IMR-90 (cell line): ENCODE measurements at regions not wholly inside any gene's neighbourhood (a gene's known extent, or its start where the extent isn't known, plus 50 kb on each side); places are given as distances from the start of the nearest gene placed in this dataset.

ENCODE experiments used
- ATAC-seq: fragments of 200-7000 bp; cut with Tn5 transposase; 2 replicates; pipeline ENCODE4 v1.9.1; 2020; ENCODE audit warnings: low read depth, mild to moderate bottlenecking, moderate library complexity
- BruUV-seq: library from RNA; stranded (reverse); fragments of 400-500 nt; replicated peaks from 2 replicates; lab custom pipeline; 2021; lab: Mats Ljungman, UMichigan
- CTCF ChIA-PET: fragments of 300-600 bp; formaldehyde crosslinking; extraction: SDS; loops from one replicate; lab custom pipeline; 2021; ENCODE audit warnings: antibody characterized with exemption; lab: Yijun Ruan, JAX
- POLR2A ChIA-PET: fragments of 300-600 bp; sonication (Branson Sonifier 250); formaldehyde crosslinking; loops from one replicate; lab custom pipeline; 2022; ENCODE audit warnings: antibody characterized with exemption; ENCODE audit not compliant: unreplicated experiment; lab: Charles Lee
- DNase-seq: peaks from one replicate; pipeline ENCODE4 v3.0.0; 2013
- H2AFZ ChIP-seq: replicated peaks from 2 replicates; pipeline ENCODE3; 2013; ENCODE audit warnings: low read length, mild to moderate bottlenecking; ENCODE audit not compliant: poor library complexity
- H2AK5ac ChIP-seq: 2 replicates; pipeline ENCODE4 v1.6.1; 2013; ENCODE audit warnings: low read depth, low read length, inconsistent platforms
- H2AK9ac ChIP-seq: replicated peaks from 2 replicates; pipeline ENCODE3; 2013; ENCODE audit warnings: mild to moderate bottlenecking, low read depth, low read length, moderate library complexity; ENCODE audit not compliant: poor library complexity
- H2BK120ac ChIP-seq: 2 replicates; pipeline ENCODE4 v1.6.1; 2013; ENCODE audit warnings: low read depth, low read length, inconsistent platforms
- H2BK15ac ChIP-seq: 3 replicates; pipeline ENCODE4 v1.6.1; 2013; ENCODE audit warnings: low read depth, low read length, inconsistent platforms
- H2BK20ac ChIP-seq: 2 replicates; pipeline ENCODE4 v1.6.1; 2013; ENCODE audit warnings: low read depth, mild to moderate bottlenecking, inconsistent platforms, low read length, moderate library complexity
- H2BK5ac ChIP-seq: 2 replicates; pipeline ENCODE4 v1.6.1; 2013; ENCODE audit warnings: mild to moderate bottlenecking, low read depth, low read length, inconsistent platforms; ENCODE audit not compliant: poor library complexity, severe bottlenecking
- H3K14ac ChIP-seq: replicated peaks from 2 replicates; pipeline ENCODE4 v1.6.1; 2013; ENCODE audit warnings: low read depth, low read length, inconsistent platforms
- H3K18ac ChIP-seq: 2 replicates; pipeline ENCODE4 v1.6.1; 2013; ENCODE audit warnings: low read depth, low read length, control low read depth
- H3K23ac ChIP-seq: 2 replicates; pipeline ENCODE4 v1.6.1; 2013; ENCODE audit warnings: low read depth, low read length, inconsistent platforms
- H3K27ac ChIP-seq: 2 replicates; pipeline ENCODE4 v1.5.1; 2013; ENCODE audit warnings: mild to moderate bottlenecking, control low read depth, low read length; ENCODE audit not compliant: insufficient read depth
- H3K27me3 ChIP-seq: 2 replicates; pipeline ENCODE4 v1.6.1; 2013; ENCODE audit warnings: low read length; ENCODE audit not compliant: control insufficient read depth, insufficient read depth
- H3K36me3 ChIP-seq: 2 replicates; pipeline ENCODE4 v1.6.1; 2013; ENCODE audit warnings: low read length, mixed read lengths; ENCODE audit not compliant: control insufficient read depth, insufficient read depth
- H3K4ac ChIP-seq: 2 replicates; pipeline ENCODE4 v1.6.1; 2013; ENCODE audit warnings: low read depth, low read length, inconsistent platforms
- H3K4me1 ChIP-seq: 2 replicates; pipeline ENCODE4 v1.6.1; 2013; ENCODE audit warnings: low read length, mixed read lengths; ENCODE audit not compliant: control insufficient read depth, insufficient read depth
- H3K4me2 ChIP-seq: 2 replicates; pipeline ENCODE4 v1.6.1; 2013; ENCODE audit warnings: low read depth, mild to moderate bottlenecking, control low read depth, low read length, moderate library complexity
- H3K4me3 ChIP-seq: 2 replicates; pipeline ENCODE4 v1.5.1; 2013; ENCODE audit warnings: low read depth, mild to moderate bottlenecking, control low read depth, low read length, moderate library complexity; ENCODE audit not compliant: insufficient read depth
- H3K56ac ChIP-seq: 2 replicates; pipeline ENCODE4 v1.6.1; 2013; ENCODE audit warnings: low read length, inconsistent platforms; ENCODE audit not compliant: insufficient read depth; ENCODE audit errors: extremely low read depth
- H3K79me1 ChIP-seq, 2 experiments: 2 replicates each; pipeline ENCODE4 v1.6.1; 2013; ENCODE audit warnings: low read length in 2 of 2, inconsistent platforms in 1 of 2, low read depth in 1 of 2
- H3K9ac ChIP-seq: 2 replicates; pipeline ENCODE4 v1.6.1; 2013; ENCODE audit warnings: low read depth, low read length, control low read depth
- H3K9me1 ChIP-seq: 2 replicates; pipeline ENCODE4 v1.6.1; 2013; ENCODE audit warnings: low read length, inconsistent platforms; ENCODE audit not compliant: insufficient read depth
- H3K9me3 ChIP-seq: 2 replicates; pipeline ENCODE4 v1.6.1; 2013; ENCODE audit warnings: low read length; ENCODE audit not compliant: control insufficient read depth, insufficient read depth
- H4K20me1 ChIP-seq: 2 replicates; pipeline ENCODE4 v1.6.1; 2013; ENCODE audit warnings: low read length, inconsistent platforms; ENCODE audit not compliant: insufficient read depth
- H4K5ac ChIP-seq: 2 replicates; pipeline ENCODE4 v1.6.1; 2013; ENCODE audit warnings: mild to moderate bottlenecking, low read depth, low read length, control low read depth
- H4K8ac ChIP-seq, 2 experiments: 2 replicates each; pipeline ENCODE4 v1.6.1; 2013; ENCODE audit warnings: low read depth in 2 of 2, low read length in 2 of 2, control low read depth in 1 of 2, inconsistent platforms in 1 of 2
- H4K91ac ChIP-seq: 2 replicates; pipeline ENCODE4 v1.6.1; 2013; ENCODE audit warnings: low read depth, low read length, inconsistent platforms; ENCODE audit not compliant: insufficient read depth
- WGBS, 2 experiments: methylation state at CpG; one replicate each; pipeline versions ENCODE4 v1.1.5 to v1.1.7; 2013; ENCODE audit warnings: missing lambda C conversion rate in 2 of 2; ENCODE audit not compliant: insufficient read length in 1 of 2; ENCODE audit errors: extremely low coverage in 2 of 2; 5-methylcytosine and 5-hydroxymethylcytosine counted together
- dilution Hi-C: fragments of 300-500 bp; cut with HindIII; formaldehyde crosslinking; loops from one replicate; pipeline ENCODE4 v1.14.3; 2018; ENCODE audit warnings: low sequenced_read_pairs; ENCODE audit not compliant: unreplicated experiment
- in situ Hi-C: fragments of 300-500 bp; cut with MboI; formaldehyde crosslinking; loops from 3 replicates; pipeline ENCODE4 v1.14.3; 2019; ENCODE audit warnings: low sequenced_read_pairs, inconsistent platforms, mixed read lengths
- intact Hi-C: fragments of 100-400 bp; cut with micrococcal nuclease; formaldehyde crosslinking; loops from 2 replicates; pipeline ENCODE4 v1.10.0; 2022
- TF ChIP-seq, protein P1 (sequence below): conservative IDR thresholded peaks from 2 replicates; pipeline ENCODE4 v1.5.1; 2012; ENCODE audit warnings: mild to moderate bottlenecking, low read depth, low read length, improper control_type of control experiment

GRCh38 chr16:48011878-48012658, 143.7 kb downstream of the ABCC12 start:
- Histone ChIP-seq H3K4ac (no peak overlapping the region), H3K18ac (no peak overlapping the region), H2AK9ac (no peak overlapping the region), H3K4me2 (no peak overlapping the region), H3K9me3 (no peaks in the 10 kb centered on the region), H2AK5ac (no peak overlapping the region), H4K8ac (no peak overlapping the region), H3K9ac (no peak overlapping the region), H4K91ac (no peak overlapping the region), H2BK15ac (no peak overlapping the region), H3K23ac (no peak overlapping the region), H3K4me3 (no peak overlapping the region), H3K14ac (no peak overlapping the region), H4K5ac (no peak overlapping the region), H3K27ac (no peak overlapping the region), H3K9me1 (no peaks in the 10 kb centered on the region), H3K36me3 (no peaks in the 10 kb centered on the region), H2BK120ac (no peak overlapping the region), H3K27me3 (peaks cover 6% of the 10 kb centered on the region), H4K20me1 (no peaks in the 10 kb centered on the region), H3K4me1 (no peaks in the 10 kb centered on the region), H2AFZ (no peak overlapping the region), H3K56ac (no peak overlapping the region), H2BK5ac (no peak overlapping the region), H3K79me1 (no peaks in the 10 kb centered on the region), H2BK20ac (no peak overlapping the region)
- BruUV-seq = no TSS peak
- ChIA-PET CTCF (no interaction called here), POLR2A (no interaction called here)
- WGBS, 2 experiments = 71% methylated on average over 3 of the region's 9 CpGs; no CpG with 5 or more reads in 1 of the 2 experiments
- in situ Hi-C loops = no loop called here
- DNase-seq (no peak), ATAC-seq (no peak)
- intact Hi-C loops = no loop called here
- TF ChIP-seq, protein P1, sequence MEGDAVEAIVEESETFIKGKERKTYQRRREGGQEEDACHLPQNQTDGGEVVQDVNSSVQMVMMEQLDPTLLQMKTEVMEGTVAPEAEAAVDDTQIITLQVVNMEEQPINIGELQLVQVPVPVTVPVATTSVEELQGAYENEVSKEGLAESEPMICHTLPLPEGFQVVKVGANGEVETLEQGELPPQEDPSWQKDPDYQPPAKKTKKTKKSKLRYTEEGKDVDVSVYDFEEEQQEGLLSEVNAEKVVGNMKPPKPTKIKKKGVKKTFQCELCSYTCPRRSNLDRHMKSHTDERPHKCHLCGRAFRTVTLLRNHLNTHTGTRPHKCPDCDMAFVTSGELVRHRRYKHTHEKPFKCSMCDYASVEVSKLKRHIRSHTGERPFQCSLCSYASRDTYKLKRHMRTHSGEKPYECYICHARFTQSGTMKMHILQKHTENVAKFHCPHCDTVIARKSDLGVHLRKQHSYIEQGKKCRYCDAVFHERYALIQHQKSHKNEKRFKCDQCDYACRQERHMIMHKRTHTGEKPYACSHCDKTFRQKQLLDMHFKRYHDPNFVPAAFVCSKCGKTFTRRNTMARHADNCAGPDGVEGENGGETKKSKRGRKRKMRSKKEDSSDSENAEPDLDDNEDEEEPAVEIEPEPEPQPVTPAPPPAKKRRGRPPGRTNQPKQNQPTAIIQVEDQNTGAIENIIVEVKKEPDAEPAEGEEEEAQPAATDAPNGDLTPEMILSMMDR = no peak
- dilution Hi-C loops = no loop called here
